ENCODE measurements at regions not wholly inside any gene's neighbourhood (a gene's known extent, or its start where the extent isn't known, plus 50 kb on each side); places are given as distances from the start of the nearest gene placed in this dataset.
"Not testable (repeated sequence)": the region's sequence is repeated elsewhere in the genome, so short reads cannot be mapped to it uniquely, and the experiment has no call there.

DNA sequence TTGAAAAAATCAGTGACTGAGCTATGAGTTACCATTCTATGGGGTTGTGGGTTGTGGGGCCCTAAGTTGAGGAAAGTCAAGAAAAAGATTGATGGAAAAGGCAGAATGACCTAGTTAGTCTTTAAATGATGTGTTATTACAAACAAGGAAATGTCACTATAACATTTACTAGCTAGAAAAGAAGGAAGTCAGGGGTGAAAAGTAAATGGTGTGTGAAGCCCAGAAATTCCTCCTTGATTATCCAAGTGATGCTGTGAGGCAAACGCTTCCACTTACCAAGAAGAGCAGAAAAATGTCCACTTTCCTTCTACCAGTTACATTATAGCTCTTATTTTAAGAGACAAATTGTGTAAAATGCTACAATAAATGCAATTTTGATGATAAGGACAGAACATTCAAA is 285.3 kb upstream of the DPP6 start:
- DNase-seq (ENCODE audit: low read depth); H3K4me3 ChIP-seq (ENCODE audit: low read depth, low read length): not testable (repeated sequence)

DNA sequence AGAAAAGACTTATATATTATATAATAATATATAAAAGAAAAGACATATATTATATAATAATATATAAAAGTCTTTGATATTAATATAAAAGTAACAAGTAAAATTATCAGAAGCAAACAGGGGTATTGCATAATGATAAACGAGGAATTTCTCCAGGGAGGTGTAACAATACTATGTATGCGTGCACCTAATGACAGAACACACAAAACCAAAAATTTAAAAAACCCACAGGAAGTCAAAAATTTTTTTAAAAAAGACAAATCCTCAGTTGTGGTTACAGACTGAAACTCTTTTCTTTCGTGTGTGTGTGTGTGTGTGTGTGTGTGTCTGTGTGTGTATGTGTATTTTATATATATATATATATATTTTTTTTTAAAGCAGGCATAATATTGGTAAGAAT is 279.2 kb upstream of the DPP6 start:
- no peak for DNase-seq (ENCODE audit: low read depth)
- no peak overlapping the region for H3K4me3 ChIP-seq (ENCODE audit: low read depth, low read length)
- TF ChIP-seq, protein P1, sequence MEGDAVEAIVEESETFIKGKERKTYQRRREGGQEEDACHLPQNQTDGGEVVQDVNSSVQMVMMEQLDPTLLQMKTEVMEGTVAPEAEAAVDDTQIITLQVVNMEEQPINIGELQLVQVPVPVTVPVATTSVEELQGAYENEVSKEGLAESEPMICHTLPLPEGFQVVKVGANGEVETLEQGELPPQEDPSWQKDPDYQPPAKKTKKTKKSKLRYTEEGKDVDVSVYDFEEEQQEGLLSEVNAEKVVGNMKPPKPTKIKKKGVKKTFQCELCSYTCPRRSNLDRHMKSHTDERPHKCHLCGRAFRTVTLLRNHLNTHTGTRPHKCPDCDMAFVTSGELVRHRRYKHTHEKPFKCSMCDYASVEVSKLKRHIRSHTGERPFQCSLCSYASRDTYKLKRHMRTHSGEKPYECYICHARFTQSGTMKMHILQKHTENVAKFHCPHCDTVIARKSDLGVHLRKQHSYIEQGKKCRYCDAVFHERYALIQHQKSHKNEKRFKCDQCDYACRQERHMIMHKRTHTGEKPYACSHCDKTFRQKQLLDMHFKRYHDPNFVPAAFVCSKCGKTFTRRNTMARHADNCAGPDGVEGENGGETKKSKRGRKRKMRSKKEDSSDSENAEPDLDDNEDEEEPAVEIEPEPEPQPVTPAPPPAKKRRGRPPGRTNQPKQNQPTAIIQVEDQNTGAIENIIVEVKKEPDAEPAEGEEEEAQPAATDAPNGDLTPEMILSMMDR (IDR thresholded peaks at IDR 0.05; ENCODE audit: low read depth, low read length, missing control alignments) = no peak

DNA sequence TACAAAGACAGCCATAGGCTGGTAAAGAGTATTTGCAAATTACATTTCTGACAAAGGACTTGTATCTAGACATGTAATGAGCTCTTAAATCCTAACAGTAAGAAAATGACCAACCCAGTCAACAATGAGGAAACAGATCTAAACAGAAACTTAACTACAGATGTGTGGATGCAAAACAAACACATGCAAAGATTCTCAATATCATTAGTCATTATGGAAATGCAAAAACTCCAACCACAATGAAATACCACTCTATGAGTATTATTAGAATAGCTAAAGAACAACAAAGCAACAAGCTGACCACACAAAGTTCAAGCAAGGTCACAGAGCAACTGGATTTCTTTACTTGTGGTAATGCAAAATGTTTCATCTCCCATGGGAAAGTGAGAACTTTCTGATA is 275.3 kb upstream of the DPP6 start:
- not testable (repeated sequence) for H3K4me3 ChIP-seq (ENCODE audit: low read depth, low read length); DNase-seq (ENCODE audit: low read depth)

DNA sequence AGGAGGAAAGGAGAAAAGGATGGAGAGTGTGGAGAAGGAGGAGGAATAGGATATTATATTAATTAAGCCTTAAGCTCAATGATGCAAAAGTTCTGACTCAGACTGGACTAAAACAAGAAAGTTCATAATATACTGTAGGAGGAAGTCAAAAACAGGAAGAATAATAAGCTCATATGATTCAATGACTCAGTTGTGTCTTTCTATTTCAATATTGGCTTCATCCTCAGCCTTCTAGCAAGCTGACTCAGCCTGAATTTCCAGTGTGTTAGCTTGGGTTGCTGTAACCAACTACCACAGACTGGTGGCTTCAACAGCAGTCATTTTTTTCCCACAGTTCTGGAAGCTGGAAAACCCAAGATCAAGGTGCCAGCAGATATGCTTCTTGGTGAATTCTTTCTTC is 254.8 kb upstream of the DPP6 start:
- not testable (repeated sequence) for DNase-seq (ENCODE audit: low read depth); H3K4me3 ChIP-seq (ENCODE audit: low read depth, low read length)

DNA sequence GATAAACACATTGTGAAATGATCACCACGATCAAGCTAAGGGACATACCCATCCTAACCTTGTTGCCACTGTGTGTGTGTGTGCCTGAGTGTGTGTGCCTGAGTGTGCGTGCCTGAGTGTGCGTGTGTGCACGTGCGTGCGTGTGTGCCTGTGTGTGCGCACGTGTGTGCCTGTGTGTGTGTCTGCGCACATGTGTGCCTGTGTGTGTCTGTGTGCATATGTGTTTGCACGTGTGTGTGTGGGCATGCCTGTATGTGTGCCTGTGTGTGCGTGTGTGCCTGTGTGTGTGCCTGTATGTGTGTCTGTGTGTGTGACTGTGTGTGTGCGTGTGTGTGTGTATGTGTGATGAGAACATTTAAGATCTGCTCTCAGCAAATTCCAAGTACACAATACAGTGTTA is 244.1 kb upstream of the DPP6 start:
- DNase-seq (ENCODE audit: low read depth) = no peak
- no peak overlapping the region for H3K4me3 ChIP-seq (ENCODE audit: low read depth, low read length)
- TF ChIP-seq, protein P1 (IDR thresholded peaks at IDR 0.05; ENCODE audit: low read depth, low read length, missing control alignments) = no peak

DNA sequence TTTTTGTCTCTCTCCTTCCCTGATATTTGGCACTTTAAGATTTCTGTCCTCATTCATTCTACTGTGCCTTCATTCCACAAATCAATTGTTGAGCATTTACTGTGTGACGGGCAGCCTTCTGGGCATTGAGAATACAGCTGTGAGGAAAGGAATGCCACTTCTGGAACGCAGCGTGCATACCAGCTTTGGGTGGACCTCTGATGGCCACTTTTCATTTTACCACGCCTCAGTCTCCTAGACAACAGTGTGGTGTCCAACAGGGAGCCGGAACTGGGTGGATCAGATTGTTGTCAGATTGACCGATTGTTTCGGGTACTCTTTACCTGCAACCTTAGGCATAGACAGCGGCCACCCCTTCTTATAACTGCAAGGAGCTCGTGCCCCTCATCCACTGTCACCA is 222.7 kb upstream of the DPP6 start:
- no peak for DNase-seq (ENCODE audit: low read depth)
- no peak overlapping the region for H3K4me3 ChIP-seq (ENCODE audit: low read depth, low read length)
- TF ChIP-seq, protein P1 (IDR thresholded peaks at IDR 0.05; ENCODE audit: low read depth, low read length, missing control alignments) = no peak

DNA sequence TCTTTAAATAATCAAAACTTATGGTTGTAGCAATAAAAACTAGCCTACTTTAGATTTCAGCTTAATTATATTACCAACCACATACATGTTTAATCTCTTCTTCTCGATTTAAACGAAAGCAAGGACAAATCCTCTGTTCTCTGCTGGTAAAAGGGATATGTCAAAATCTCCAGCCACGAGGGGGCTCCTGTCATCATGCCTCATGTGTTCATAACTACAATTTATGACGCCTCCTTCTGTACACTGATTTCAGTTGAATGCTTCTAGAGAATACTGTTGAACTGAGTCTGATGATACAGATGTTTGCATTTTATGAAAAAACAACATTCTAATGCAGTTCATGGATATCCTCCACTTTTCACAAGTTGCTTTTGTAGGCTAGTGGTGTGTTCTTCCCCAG is 220.0 kb upstream of the DPP6 start:
- no peak for DNase-seq (ENCODE audit: low read depth)
- TF ChIP-seq, protein P1 (IDR thresholded peaks at IDR 0.05; ENCODE audit: low read depth, low read length, missing control alignments) = no peak
- H3K4me3 ChIP-seq (ENCODE audit: low read depth, low read length) = no peak overlapping the region

DNA sequence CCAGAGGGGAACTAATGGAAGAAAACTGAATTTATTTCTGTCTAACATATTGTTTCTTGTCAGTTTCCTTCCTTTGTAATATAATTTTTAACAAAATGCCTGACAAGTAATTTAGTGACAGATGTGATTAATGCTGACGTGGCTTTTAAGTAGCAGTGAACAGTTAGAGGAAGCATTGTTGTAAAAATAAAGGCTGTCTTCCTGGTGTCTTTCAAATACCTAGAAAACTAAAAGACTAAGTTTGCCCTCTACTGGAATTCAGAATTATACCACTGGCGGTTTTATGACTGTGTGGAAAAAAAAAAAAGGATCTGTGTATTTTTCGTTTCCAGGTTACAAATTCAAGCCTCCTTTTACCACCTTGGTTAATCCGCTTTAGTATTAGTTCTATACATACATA is 217.1 kb upstream of the DPP6 start:
- TF ChIP-seq, protein P1 (IDR thresholded peaks at IDR 0.05; ENCODE audit: low read depth, low read length, missing control alignments) = no peak
- no peak for DNase-seq (ENCODE audit: low read depth)
- H3K4me3 ChIP-seq (ENCODE audit: low read depth, low read length) = no peak overlapping the region

DNA sequence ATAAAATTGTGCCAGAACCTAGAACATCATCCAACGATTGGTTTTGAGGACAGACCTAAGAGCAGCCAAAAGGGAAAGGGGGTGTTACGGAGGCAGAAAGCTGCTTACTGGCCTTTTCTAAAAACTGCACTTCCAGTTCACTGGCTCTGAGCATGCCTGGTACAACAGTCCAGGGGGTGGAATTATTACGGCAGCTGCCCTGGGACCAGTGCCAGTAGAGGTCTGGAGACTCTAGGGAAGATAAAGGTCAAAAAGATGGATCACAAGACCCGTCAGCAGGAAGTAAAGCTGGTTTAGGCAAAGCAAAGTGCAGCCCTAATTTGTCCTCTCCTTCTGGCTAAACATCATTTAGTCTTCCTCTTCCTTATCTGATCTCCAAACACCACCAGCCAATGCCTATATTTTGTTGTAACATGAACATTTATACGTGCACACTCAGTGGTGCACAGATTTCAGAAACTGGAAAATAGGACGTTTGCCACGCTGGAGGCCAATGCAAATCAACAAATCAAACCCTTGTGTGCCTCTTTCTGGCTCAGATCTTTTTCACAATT is 216.4 kb upstream of the DPP6 start:
- H3K4me3 ChIP-seq (ENCODE audit: low read depth, low read length) = no peak overlapping the region
- DNase-seq (ENCODE audit: low read depth) = no peak
- TF ChIP-seq, protein P1 (IDR thresholded peaks at IDR 0.05; ENCODE audit: low read depth, low read length, missing control alignments) = no peak
